NCI-H2196 (cell line): ENCODE measurements at regions not wholly inside any gene's neighbourhood (a gene's known extent, or its start where the extent isn't known, plus 50 kb on each side); places are given as distances from the start of the nearest gene placed in this dataset.

Experiments used
- DNase-seq: peaks from one replicate; lab custom pipeline; 2025; ENCODE audit not compliant: unreplicated experiment; lab: John Stamatoyannopoulos, UW

GRCh38 chr12:115108129-115109100 is 424.4 kb upstream of the TBX3 start:
- DNase-seq = no peak

GRCh38 chr12:115103884-115104883 is 420.2 kb upstream of the TBX3 start:
- no peak for DNase-seq

GRCh38 chr12:115102450-115102849 is 418.5 kb upstream of the TBX3 start:
- DNase-seq = no peak

- no peak for DNase-seq
These were observed 417.5 kb upstream of the TBX3 start for GRCh38 chr12:115101520-115101919.

GRCh38 chr12:115097416-115097815 is 413.4 kb upstream of the TBX3 start:
- no peak for DNase-seq

GRCh38 chr12:115096588-115097397 is 412.8 kb upstream of the TBX3 start:
- no peak for DNase-seq

GRCh38 chr12:115095073-115095748 is 411.2 kb upstream of the TBX3 start:
- no peak for DNase-seq

GRCh38 chr12:115094163-115094816 is 410.3 kb upstream of the TBX3 start:
- DNase-seq = no peak

GRCh38 chr12:115093261-115093660 is 409.3 kb upstream of the TBX3 start:
- no peak for DNase-seq

GRCh38 chr12:115090783-115091182 is 406.8 kb upstream of the TBX3 start:
- DNase-seq = no peak

GRCh38 chr12:115088995-115089841 is 405.2 kb upstream of the TBX3 start:
- DNase-seq = no peak

- DNase-seq = peak; percentile 64
These were observed 404.5 kb upstream of the TBX3 start for GRCh38 chr12:115088328-115088994.

- DNase-seq = no peak
These were observed 401.6 kb upstream of the TBX3 start for GRCh38 chr12:115085594-115085993.

- peak; percentile 31 for DNase-seq
These were observed 395.8 kb upstream of the TBX3 start for GRCh38 chr12:115079760-115080159.

GRCh38 chr12:115078990-115079389 is 395.0 kb upstream of the TBX3 start:
- DNase-seq = no peak

GRCh38 chr12:115078334-115078733 is 394.4 kb upstream of the TBX3 start:
- DNase-seq = no peak

GRCh38 chr12:115075552-115076170 is 391.7 kb upstream of the TBX3 start:
- DNase-seq = no peak

- DNase-seq = no peak
These were observed 390.6 kb upstream of the TBX3 start for GRCh38 chr12:115074617-115075016.
